HCT116 (cell line): ENCODE measurements at regions not wholly inside any gene's neighbourhood (a gene's known extent, or its start where the extent isn't known, plus 50 kb on each side); places are given as distances from the start of the nearest gene placed in this dataset.

ENCODE experiments used
- ATAC-seq: fragments of 200-7000 bp; cut with Tn5 transposase; 2 replicates; pipeline ENCODE4 v1.9.1; 2020; ENCODE audit warnings: mild to moderate bottlenecking, moderate library complexity
- BruUV-seq: library from RNA; stranded (reverse); fragments of 400-500 nt; replicated peaks from 2 replicates; lab custom pipeline; 2021; lab: Mats Ljungman, UMichigan
- CTCF ChIA-PET: fragments of 300-600 bp; sonication (Branson Sonifier 250); formaldehyde crosslinking; loops from one replicate; lab custom pipeline; 2021; ENCODE audit warnings: antibody characterized with exemption; lab: Charles Lee
- POLR2A ChIA-PET: fragments of 300-600, 350-600 bp; sonication (Branson Sonifier 250); formaldehyde crosslinking; loops from one replicate; lab custom pipeline; 2021; ENCODE audit warnings: antibody characterized with exemption; lab: Charles Lee
- RAD21 ChIA-PET, 2 experiments: fragments of 300-600 bp; sonication (Branson Sonifier 250); formaldehyde crosslinking; loops; one replicate each; lab custom pipeline; 2023; ENCODE audit warnings: low total read pairs in 2 of 2; ENCODE audit not compliant: uncharacterized antibody in 2 of 2, unreplicated experiment in 2 of 2, low non-redundant PET in 1 of 2; lab: Charles Lee
- DNase-seq: peaks from one replicate; pipeline ENCODE4 v3.0.0-alpha.2; 2010; ENCODE audit warnings: low read depth, low spot score
- H2AFZ ChIP-seq: fragments of 200-600 bp; shearing (Covaris generic), sonication (generic); 2 replicates; pipeline ENCODE4 v1.6.1; 2017; ENCODE audit warnings: low read depth, mixed run types, mixed read lengths, antibody characterized with exemption, low read length; ENCODE audit not compliant: poor library complexity, severe bottlenecking
- H3K27ac ChIP-seq: 2 replicates; pipeline ENCODE4 v1.5.1; 2012; ENCODE audit warnings: low read depth, low read length
- H3K27me3 ChIP-seq: fragments of 200-600 bp; sonication (generic); 2 replicates; pipeline ENCODE4 v1.6.1; 2016; ENCODE audit warnings: mixed run types, low read length, mixed read lengths; ENCODE audit not compliant: insufficient read depth
- H3K36me3 ChIP-seq, 2 experiments: fragments of 200-500 bp in 1 of 2; fragments of 200-600 bp in 1 of 2; sonication (Bioruptor generic) in 1 of 2; sonication (generic) in 1 of 2; 2 replicates each; pipeline versions ENCODE4 v1.5.1 to v1.6.1; 2014 to 2016; ENCODE audit warnings: low read length in 2 of 2, inconsistent platforms in 1 of 2, mixed read lengths in 1 of 2, mixed run types in 1 of 2; ENCODE audit not compliant: insufficient read depth in 2 of 2, control insufficient read depth in 1 of 2
- H3K4me1 ChIP-seq, 2 experiments: fragments of 200-600 bp in 1 of 2; sonication (generic) in 1 of 2; 2 replicates each; pipeline versions ENCODE4 v1.5.1 to v1.6.1; 2012 to 2017; ENCODE audit warnings: low read length in 2 of 2, inconsistent platforms in 1 of 2, mild to moderate bottlenecking in 1 of 2, mixed read lengths in 1 of 2, mixed run types in 1 of 2, moderate library complexity in 1 of 2; ENCODE audit not compliant: insufficient read depth in 2 of 2, control insufficient read depth in 1 of 2
- H3K4me2 ChIP-seq: fragments of 200-600 bp; sonication (generic); 2 replicates; pipeline ENCODE4 v1.6.1; 2017; ENCODE audit warnings: mixed run types, low read length, mixed read lengths
- H3K4me3 ChIP-seq, 2 experiments: fragments of 200-600 bp in 1 of 2; sonication (generic) in 1 of 2; replicated peaks in 1 of 2; 2 replicates each; pipeline ENCODE4 v1.5.1; 2011 to 2016; ENCODE audit warnings: low read length in 2 of 2, control low read depth in 1 of 2, low read depth in 1 of 2, mild to moderate bottlenecking in 1 of 2, mixed read lengths in 1 of 2, mixed run types in 1 of 2
- H3K79me2 ChIP-seq: fragments of 200-600 bp; sonication (generic); 2 replicates; pipeline ENCODE4 v1.6.1; 2017; ENCODE audit warnings: mild to moderate bottlenecking, mixed run types, low read length, moderate library complexity, mixed read lengths; ENCODE audit not compliant: insufficient read depth
- H3K9ac ChIP-seq: fragments of 200-600 bp; sonication (generic); 2 replicates; pipeline ENCODE4 v1.6.1; 2016; ENCODE audit warnings: low read length, mixed read lengths
- H3K9me2 ChIP-seq: fragments of 200-600 bp; sonication (generic), shearing (Covaris generic); 2 replicates; pipeline ENCODE4 v1.6.1; 2017; ENCODE audit warnings: mixed run types, mild to moderate bottlenecking, moderate library complexity; ENCODE audit not compliant: insufficient read depth
- H3K9me3 ChIP-seq, 2 experiments: fragments of 200-500 bp in 1 of 2; fragments of 200-600 bp in 1 of 2; sonication (Bioruptor generic) in 1 of 2; sonication (generic) in 1 of 2; 2 replicates each; pipeline ENCODE4 v1.6.1; 2014 to 2017; ENCODE audit warnings: low read length in 2 of 2, mixed read lengths in 2 of 2, inconsistent platforms in 1 of 2, low read depth in 1 of 2, mild to moderate bottlenecking in 1 of 2, mixed run types in 1 of 2, moderate library complexity in 1 of 2; ENCODE audit not compliant: control insufficient read depth in 1 of 2, insufficient read depth in 1 of 2
- H4K20me1 ChIP-seq: fragments of 200-600 bp; sonication (generic), shearing (Covaris generic); 2 replicates; pipeline ENCODE4 v1.6.1; 2017; ENCODE audit warnings: mixed run types, mild to moderate bottlenecking, moderate library complexity; ENCODE audit not compliant: insufficient read depth
- CEBPB ChIP-seq: IDR thresholded peaks from 2 replicates; pipeline ENCODE4 v1.6.1; 2012; ENCODE audit warnings: low read depth
- ELF1 ChIP-seq: IDR thresholded peaks from 2 replicates; pipeline ENCODE4 v1.6.1; 2012; ENCODE audit warnings: low read depth, borderline replicate concordance
- EZH2 ChIP-seq: fragments of 200-600 bp; sonication (generic); IDR thresholded peaks from 2 replicates; pipeline ENCODE4 v1.6.1; 2017; ENCODE audit warnings: antibody characterized with exemption, mixed run types
- EZH2phosphoT487 ChIP-seq: fragments of 200-600 bp; IDR thresholded peaks from 2 replicates; pipeline ENCODE4 v1.6.1; 2018; ENCODE audit warnings: antibody characterized with exemption, borderline replicate concordance
- POLR2A ChIP-seq: IDR thresholded peaks from 2 replicates; pipeline ENCODE4 v1.7.0; 2011; ENCODE audit warnings: borderline replicate concordance; ENCODE audit not compliant: insufficient read depth, insufficient read length; ENCODE audit errors: extremely low read depth
- POLR2AphosphoS5 ChIP-seq: IDR thresholded peaks from 2 replicates; pipeline ENCODE4 v1.6.1; 2011; ENCODE audit warnings: mild to moderate bottlenecking, low read depth, low read length, moderate library complexity
- RAD21 ChIP-seq: IDR thresholded peaks from 2 replicates; pipeline ENCODE4 v1.6.1; 2012; ENCODE audit warnings: low read depth, mild to moderate bottlenecking
- SP1 ChIP-seq: IDR thresholded peaks from 2 replicates; pipeline ENCODE4 v1.6.1; 2012; ENCODE audit warnings: low read depth
- SRF ChIP-seq: IDR thresholded peaks from 2 replicates; pipeline ENCODE4 v1.6.1; 2012; ENCODE audit warnings: low read depth
- TCF7L2 ChIP-seq: IDR thresholded peaks from 2 replicates; pipeline ENCODE4 v1.7.0; 2011; ENCODE audit warnings: borderline replicate concordance, inconsistent platforms; ENCODE audit not compliant: insufficient read depth, insufficient read length; ENCODE audit errors: extremely low read depth
- YY1 ChIP-seq: IDR thresholded peaks from 2 replicates; pipeline ENCODE4 v1.6.1; 2011; ENCODE audit warnings: low read length, low read depth, moderate library complexity, mild to moderate bottlenecking; ENCODE audit not compliant: insufficient replicate concordance; ENCODE audit errors: extremely low read depth
- ZFX ChIP-seq: fragments of 450-650 bp; IDR thresholded peaks from 2 replicates; pipeline ENCODE4 v1.6.1; 2017
- ZNF274 ChIP-seq: fragments of 200-500 bp; sonication (Bioruptor generic); IDR thresholded peaks from 2 replicates; pipeline ENCODE4 v1.6.1; 2014; ENCODE audit warnings: mild to moderate bottlenecking, low read depth, low read length, inconsistent platforms
- intact Hi-C: fragments of 100-400 bp; cut with micrococcal nuclease; formaldehyde crosslinking; loops from 2 replicates; pipeline ENCODE4 v1.10.0; 2022
- TF ChIP-seq, protein P1 (sequence below): IDR thresholded peaks from 2 replicates; pipeline ENCODE4 v1.6.1; 2012

DNA sequence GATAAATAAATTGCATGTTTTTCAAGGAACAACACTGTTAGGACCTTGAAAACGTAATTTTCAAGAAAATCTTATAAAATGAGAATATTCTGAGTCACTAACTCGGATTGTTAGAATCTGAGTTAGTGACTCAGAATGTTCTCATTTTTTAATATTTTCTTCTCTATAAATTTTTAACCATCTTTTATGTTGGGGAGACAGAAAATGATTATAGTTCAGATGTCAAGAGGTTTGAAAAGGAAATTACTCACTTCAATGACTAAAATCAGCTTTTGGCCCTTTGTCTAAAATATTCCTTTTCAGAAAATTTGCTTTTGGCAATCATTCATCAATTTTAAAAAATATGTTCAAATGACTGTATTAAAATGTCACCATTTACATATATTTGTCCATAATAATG lies 264.2 kb upstream of the EDNRB start:
- H2AFZ ChIP-seq, result no peak overlapping the region
- no peaks in the 10 kb centered on the region for H4K20me1 ChIP-seq
- intact Hi-C loops, result no loop called here
- H3K27me3 ChIP-seq, result no peaks in the 10 kb centered on the region
- TF ChIP-seq EZH2phosphoT487, result no peak
- no peak for TF ChIP-seq ELF1
- no peak for TF ChIP-seq ZNF274
- no peak for TF ChIP-seq POLR2AphosphoS5
- no peak for TF ChIP-seq ZFX
- TF ChIP-seq YY1, result no peak
- TF ChIP-seq SRF, result no peak
- ATAC-seq, result no peak
- no peaks in the 10 kb centered on the region for H3K4me1 ChIP-seq
- CTCF ChIA-PET, result no interaction called here
- BruUV-seq, result no TSS peak
- no peak overlapping the region for H3K27ac ChIP-seq
- H3K9ac ChIP-seq, result no peak overlapping the region
- no peaks in the 10 kb centered on the region for H3K36me3 ChIP-seq
- no peak overlapping the region for H3K4me3 ChIP-seq
- peaks cover 0 to 13% of the 10 kb centered on the region in 2 experiments; a peak in 1 of 4 replicates for H3K9me3 ChIP-seq
- no peaks in the 10 kb centered on the region for H3K79me2 ChIP-seq
- H3K9me2 ChIP-seq, result no peaks in the 10 kb centered on the region
- DNase-seq, result no peak
- RAD21 ChIA-PET, result no interaction called here
- H3K4me2 ChIP-seq, result no peak overlapping the region
- POLR2A ChIA-PET, result no interaction called here

DNA sequence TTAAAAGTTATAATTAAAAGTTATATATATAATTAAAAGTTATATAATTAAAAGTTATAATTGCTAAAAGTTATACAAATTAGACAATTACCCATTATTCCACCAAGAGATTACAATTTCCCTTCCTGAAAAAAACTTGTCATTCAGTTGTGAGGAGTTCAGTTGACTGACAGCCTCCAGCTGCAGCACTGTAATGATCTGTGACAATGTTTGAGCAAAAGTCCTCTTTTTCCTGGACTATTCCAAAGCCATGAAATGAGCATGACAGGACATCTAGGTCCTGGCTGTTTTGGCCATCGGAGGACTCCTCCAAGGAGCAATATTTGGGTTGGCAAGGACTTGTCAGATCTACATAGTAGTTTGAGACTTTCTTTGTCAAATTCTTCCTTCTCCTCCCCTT lies 258.7 kb upstream of the EDNRB start:
- H3K4me2 ChIP-seq, result no peak overlapping the region
- H3K4me3 ChIP-seq, result no peak overlapping the region
- no peaks in the 10 kb centered on the region for H4K20me1 ChIP-seq
- no peak overlapping the region for H3K9ac ChIP-seq
- ATAC-seq (no peak), DNase-seq (no peak)
- H3K9me2 ChIP-seq, result no peaks in the 10 kb centered on the region
- ChIA-PET RAD21 (no interaction called here), POLR2A (no interaction called here), CTCF (no interaction called here)
- H3K4me1 ChIP-seq, result no peaks in the 10 kb centered on the region
- no peak overlapping the region for H2AFZ ChIP-seq
- no peak overlapping the region for H3K27ac ChIP-seq
- no peaks in the 10 kb centered on the region for H3K9me3 ChIP-seq
- BruUV-seq, result no TSS peak
- TF ChIP-seq SP1 (no peak), TCF7L2 (no peak), POLR2A (no peak), EZH2phosphoT487 (no peak), ZNF274 (no peak), EZH2 (no peak), RAD21 (no peak), CEBPB (no peak)
- TF ChIP-seq, protein P1, sequence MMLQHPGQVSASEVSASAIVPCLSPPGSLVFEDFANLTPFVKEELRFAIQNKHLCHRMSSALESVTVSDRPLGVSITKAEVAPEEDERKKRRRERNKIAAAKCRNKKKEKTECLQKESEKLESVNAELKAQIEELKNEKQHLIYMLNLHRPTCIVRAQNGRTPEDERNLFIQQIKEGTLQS, result no peak
- H3K27me3 ChIP-seq, result no peaks in the 10 kb centered on the region
- H3K36me3 ChIP-seq, result no peaks in the 10 kb centered on the region
- H3K79me2 ChIP-seq, result no peaks in the 10 kb centered on the region
- intact Hi-C loops, result no loop called here
